ENCODE measurements at regions not wholly inside any gene's neighbourhood (a gene's known extent, or its start where the extent isn't known, plus 50 kb on each side); places are given as distances from the start of the nearest gene placed in this dataset.

DNA sequence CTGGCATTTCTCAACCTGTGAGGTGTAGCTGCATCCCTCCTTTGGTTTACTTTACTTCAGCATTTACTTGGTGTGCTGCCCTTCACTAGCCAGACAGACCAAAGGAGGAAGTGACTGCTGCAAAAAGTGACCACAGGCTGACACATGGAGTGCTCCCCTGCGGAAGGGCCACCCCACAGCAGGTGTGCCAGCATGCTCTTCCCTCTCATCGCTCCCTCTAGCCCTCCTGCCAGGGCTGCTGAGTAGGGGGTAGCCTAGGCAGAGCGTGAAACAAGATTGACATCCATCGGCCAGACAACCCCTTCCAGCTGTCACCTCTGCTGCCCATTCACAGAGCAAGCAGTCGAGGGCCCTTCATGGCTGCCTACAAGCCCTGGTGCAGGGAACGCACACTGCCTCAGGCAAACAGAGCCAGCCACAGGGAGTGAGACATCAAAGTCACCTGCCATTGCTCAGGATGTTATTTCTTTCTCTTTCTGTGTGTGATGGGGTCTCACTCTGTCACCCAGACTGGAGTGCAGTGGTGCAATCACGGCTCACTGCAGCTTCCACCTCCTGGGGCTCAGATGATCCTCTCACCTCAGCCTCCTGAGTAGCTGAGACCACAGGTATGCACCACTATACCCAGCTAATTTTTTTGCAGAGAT lies 102.0 kb upstream of the RPS6KA2 start:
- DNase-seq (ENCODE audit: low read depth, low spot score) (no peak), FAIRE-seq (no peak)
- TF ChIP-seq JUN (IDR thresholded peaks at IDR 0.05; ENCODE audit: borderline replicate concordance, insufficient read depth, insufficient read length, low read depth) (no peak), MYC (IDR thresholded peaks at IDR 0.05; ENCODE audit: low read depth, low read length) (no peak)
- Histone ChIP-seq H3K4me3 (replicated peaks in 1 of 3; ENCODE audit: insufficient read depth in 1 of 3, low read depth in 1 of 3, low read length in 3 of 3) (no peak overlapping the region), H3K4me1 (ENCODE audit: control insufficient read depth, extremely low read depth, insufficient read depth, low read length) (no peaks in the 10 kb centered on the region), H3K79me2 (ENCODE audit: control insufficient read depth, insufficient read depth, low read length) (no peaks in the 10 kb centered on the region), H3K9me1 (replicated peaks; ENCODE audit: control insufficient read depth, extremely low read depth, insufficient read depth, low read length) (no peaks in the 10 kb centered on the region), H4K20me1 (replicated peaks; ENCODE audit: control insufficient read depth, extremely low read depth, insufficient read depth, low read length) (no peaks in the 10 kb centered on the region), H3K9ac (replicated peaks; ENCODE audit: extremely low read depth, insufficient read depth, low read length) (no peak overlapping the region), H2AFZ (ENCODE audit: low read depth, low read length) (no peak overlapping the region), H3K27me3 (ENCODE audit: control insufficient read depth in 2 of 2, insufficient read depth in 2 of 2, low read length in 2 of 2) (no peaks in the 10 kb centered on the region), H3K27ac (ENCODE audit: insufficient read depth, low read depth, low read length) (no peak overlapping the region), H3K36me3 (ENCODE audit: control insufficient read depth in 2 of 2, extremely low read depth in 1 of 2, insufficient read depth in 2 of 2, low read length in 2 of 2) (no peaks in the 10 kb centered on the region), H3K9me3 (replicated peaks; ENCODE audit: control insufficient read depth, insufficient read depth, low read length) (no peaks in the 10 kb centered on the region), H3K4me2 (ENCODE audit: insufficient read depth, low read length) (no peak overlapping the region)
- no TSS peak for BruUV-seq (replicated peaks)
- intact Hi-C loops (cut with micrococcal nuclease), result no loop called here
- dilution Hi-C loops (cut with MboI; ENCODE audit: extremely low pct_ligation_motif_present, low sequenced_read_pairs), result no loop called here
- POLR2A ChIA-PET, result no interaction called here
- CTCF ChIA-PET, result no interaction called here

DNA sequence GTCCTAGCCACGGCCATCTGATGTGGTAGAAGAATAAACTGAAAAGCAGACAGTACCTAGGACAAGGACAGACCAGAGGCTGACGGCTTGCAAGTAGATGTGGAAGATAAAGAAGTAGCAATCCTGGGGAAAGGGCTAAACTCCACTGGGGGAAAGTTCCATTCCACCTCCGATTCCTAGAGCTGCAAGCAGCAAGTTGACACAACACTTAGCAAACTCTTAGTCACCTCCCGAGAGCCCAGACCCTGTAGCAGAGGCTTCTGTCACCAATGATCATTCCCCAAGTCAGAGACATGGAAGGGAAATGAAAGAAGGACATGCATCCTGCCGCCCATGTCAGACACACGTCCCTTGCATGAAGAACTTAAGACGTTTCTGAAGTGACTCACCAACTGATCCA lies 99.2 kb upstream of the RPS6KA2 start:
- dilution Hi-C loops (cut with MboI; ENCODE audit: extremely low pct_ligation_motif_present, low sequenced_read_pairs), result no loop called here
- DNase-seq (ENCODE audit: low read depth, low spot score) (no peak), FAIRE-seq (no peak)
- no peaks in the 10 kb centered on the region for H3K79me2 ChIP-seq (ENCODE audit: control insufficient read depth, insufficient read depth, low read length)
- no peak overlapping the region for H3K9ac ChIP-seq (replicated peaks; ENCODE audit: extremely low read depth, insufficient read depth, low read length)
- POLR2A ChIA-PET, result no interaction called here
- H3K36me3 ChIP-seq (ENCODE audit: control insufficient read depth in 2 of 2, extremely low read depth in 1 of 2, insufficient read depth in 2 of 2, low read length in 2 of 2), result no peaks in the 10 kb centered on the region
- no peak overlapping the region for H3K4me2 ChIP-seq (ENCODE audit: insufficient read depth, low read length)
- no peak overlapping the region for H3K4me3 ChIP-seq (replicated peaks in 1 of 3; ENCODE audit: insufficient read depth in 1 of 3, low read depth in 1 of 3, low read length in 3 of 3)
- CTCF ChIA-PET, result no interaction called here
- TF ChIP-seq FOS (IDR thresholded peaks at IDR 0.05; ENCODE audit: borderline replicate concordance, insufficient read depth, low read length), result no peak
- H3K27me3 ChIP-seq (ENCODE audit: control insufficient read depth in 2 of 2, insufficient read depth in 2 of 2, low read length in 2 of 2), result no peaks in the 10 kb centered on the region
- no peaks in the 10 kb centered on the region for H3K9me3 ChIP-seq (replicated peaks; ENCODE audit: control insufficient read depth, insufficient read depth, low read length)
- BruUV-seq (replicated peaks), result no TSS peak
- no peak overlapping the region for H3K27ac ChIP-seq (ENCODE audit: insufficient read depth, low read depth, low read length)
- no peaks in the 10 kb centered on the region for H3K9me1 ChIP-seq (replicated peaks; ENCODE audit: control insufficient read depth, extremely low read depth, insufficient read depth, low read length)
- peaks cover 4% of the 10 kb centered on the region for H3K4me1 ChIP-seq (ENCODE audit: control insufficient read depth, extremely low read depth, insufficient read depth, low read length)
- H2AFZ ChIP-seq (ENCODE audit: low read depth, low read length), result no peak overlapping the region
- H4K20me1 ChIP-seq (replicated peaks; ENCODE audit: control insufficient read depth, extremely low read depth, insufficient read depth, low read length), result no peaks in the 10 kb centered on the region
- intact Hi-C loops (cut with micrococcal nuclease), result no loop called here

All from endothelial cell of umbilical vein (primary cell).